ENCODE measurements at regions not wholly inside any gene's neighbourhood (a gene's known extent, or its start where the extent isn't known, plus 50 kb on each side); places are given as distances from the start of the nearest gene placed in this dataset.
A peak's percentile ranks its signal among the peaks of the same experiment; 100 is the strongest.

- H3K9me3 Mint-ChIP-seq = no peaks in the 10 kb centered on the region
These were observed 305.6 kb upstream of the CXCR4 start for GRCh38 chr2:136423516-136423996.

GRCh38 chr2:136422512-136422911 is 304.6 kb upstream of the CXCR4 start:
- H3K4me1 Mint-ChIP-seq = peaks cover 23% of the 10 kb centered on the region
- CTCF ChIA-PET = interaction anchor here (1.1 to 2.9 kb wide), 5 partner anchors 12 to 1416 kb away, joined by 3 to 13 read pairs (median 3); no protein-coding TSS in a partner anchor
- peak overlapping the region; percentile 2 for H3K4me3 Mint-ChIP-seq
- no peaks in the 10 kb centered on the region for H3K9me3 Mint-ChIP-seq
- peaks cover 66% of the 10 kb centered on the region for H3K27me3 Mint-ChIP-seq
- no peak overlapping the region for H3K27ac Mint-ChIP-seq
- DNase-seq = no peak
- H3K36me3 Mint-ChIP-seq = no peaks in the 10 kb centered on the region

More at GRCh38 chr2:136423516-136423996, 305.6 kb upstream of the CXCR4 start:
- H3K36me3 Mint-ChIP-seq = no peaks in the 10 kb centered on the region
- H3K27ac Mint-ChIP-seq = peak overlapping the region; percentile 20
- H3K4me1 Mint-ChIP-seq = peaks cover 23% of the 10 kb centered on the region
- CTCF ChIA-PET = interaction anchor here (0.6 to 2.9 kb wide), 12 partner anchors 11 to 1658 kb away, joined by 3 to 13 read pairs (median 3); no protein-coding TSS in a partner anchor
- peaks cover 57% of the 10 kb centered on the region for H3K27me3 Mint-ChIP-seq
- peak overlapping the region; percentile 68 for H3K4me3 Mint-ChIP-seq
- DNase-seq = peak; percentile 89

- DNase-seq = no peak
- H3K27ac Mint-ChIP-seq = no peak overlapping the region
- CTCF ChIA-PET = no interaction called here
- no peaks in the 10 kb centered on the region for H3K36me3 Mint-ChIP-seq
- no peaks in the 10 kb centered on the region for H3K9me3 Mint-ChIP-seq
- H3K4me3 Mint-ChIP-seq = no peak overlapping the region
- peaks cover 23% of the 10 kb centered on the region for H3K4me1 Mint-ChIP-seq
- peaks cover 67% of the 10 kb centered on the region for H3K27me3 Mint-ChIP-seq
These were observed 302.4 kb upstream of the CXCR4 start for GRCh38 chr2:136420346-136420745.

GRCh38 chr2:136411946-136412345 is 294.0 kb upstream of the CXCR4 start:
- no peaks in the 10 kb centered on the region for H3K9me3 Mint-ChIP-seq
- no peaks in the 10 kb centered on the region for H3K36me3 Mint-ChIP-seq
- H3K4me1 Mint-ChIP-seq = no peaks in the 10 kb centered on the region
- no peak overlapping the region for H3K4me3 Mint-ChIP-seq
- CTCF ChIA-PET = no interaction called here
- DNase-seq = no peak
- H3K27me3 Mint-ChIP-seq = peaks cover 46% of the 10 kb centered on the region
- no peak overlapping the region for H3K27ac Mint-ChIP-seq

GRCh38 chr2:136410673-136411072 is 292.7 kb upstream of the CXCR4 start:
- no peaks in the 10 kb centered on the region for H3K9me3 Mint-ChIP-seq
- no peak for DNase-seq
- no peaks in the 10 kb centered on the region for H3K36me3 Mint-ChIP-seq
- no peak overlapping the region for H3K27ac Mint-ChIP-seq
- CTCF ChIA-PET = interaction anchor here (0.6 kb wide), 1 partner anchor 12 kb away, joined by 3 read pairs; no protein-coding TSS in a partner anchor
- no peak overlapping the region for H3K4me3 Mint-ChIP-seq
- H3K4me1 Mint-ChIP-seq = no peaks in the 10 kb centered on the region
- H3K27me3 Mint-ChIP-seq = peaks cover 51% of the 10 kb centered on the region

- Mint-ChIP-seq H3K36me3 (no peaks in the 10 kb centered on the region), H3K9me3 (no peaks in the 10 kb centered on the region), H3K4me3 (no peak overlapping the region), H3K27me3 (peaks cover 54% of the 10 kb centered on the region), H3K27ac (no peak overlapping the region), H3K4me1 (no peaks in the 10 kb centered on the region)
- CTCF ChIA-PET = no interaction called here
- DNase-seq = no peak
These were observed 290.8 kb upstream of the CXCR4 start for GRCh38 chr2:136408795-136409194.

GRCh38 chr2:136407952-136408318 is 290.0 kb upstream of the CXCR4 start:
- H3K27ac Mint-ChIP-seq = no peak overlapping the region
- CTCF ChIA-PET = interaction anchor here (1.1 kb wide), 1 partner anchor 14 kb away, joined by 4 read pairs; no protein-coding TSS in a partner anchor

GRCh38 chr2:136407117-136407951 is 289.4 kb upstream of the CXCR4 start:
- DNase-seq = no peak
- no peaks in the 10 kb centered on the region for H3K9me3 Mint-ChIP-seq
- H3K4me1 Mint-ChIP-seq = no peaks in the 10 kb centered on the region
- no peak overlapping the region for H3K4me3 Mint-ChIP-seq
- CTCF ChIA-PET = interaction anchor here (1.1 kb wide), 1 partner anchor 15 kb away, joined by 4 read pairs; no protein-coding TSS in a partner anchor
- no peak overlapping the region for H3K27ac Mint-ChIP-seq
- no peaks in the 10 kb centered on the region for H3K36me3 Mint-ChIP-seq
- peaks cover 58% of the 10 kb centered on the region for H3K27me3 Mint-ChIP-seq

More at GRCh38 chr2:136407952-136408318, 290.0 kb upstream of the CXCR4 start:
- Mint-ChIP-seq H3K4me3 (no peak overlapping the region), H3K9me3 (no peaks in the 10 kb centered on the region), H3K4me1 (no peaks in the 10 kb centered on the region), H3K27me3 (peaks cover 59% of the 10 kb centered on the region), H3K36me3 (no peaks in the 10 kb centered on the region)
- DNase-seq = no peak

GRCh38 chr2:136404925-136405324 is 287.0 kb upstream of the CXCR4 start:
- H3K27me3 Mint-ChIP-seq = peaks cover 61% of the 10 kb centered on the region
- no peak for DNase-seq
- H3K4me1 Mint-ChIP-seq = no peaks in the 10 kb centered on the region
- H3K36me3 Mint-ChIP-seq = no peaks in the 10 kb centered on the region
- H3K27ac Mint-ChIP-seq = no peak overlapping the region
- CTCF ChIA-PET = no interaction called here
- no peaks in the 10 kb centered on the region for H3K9me3 Mint-ChIP-seq
- H3K4me3 Mint-ChIP-seq = no peak overlapping the region

- Mint-ChIP-seq H3K4me3 (no peak overlapping the region), H3K27ac (no peak overlapping the region), H3K9me3 (no peaks in the 10 kb centered on the region), H3K4me1 (no peaks in the 10 kb centered on the region), H3K27me3 (peaks cover 61% of the 10 kb centered on the region), H3K36me3 (no peaks in the 10 kb centered on the region)
- CTCF ChIA-PET = no interaction called here
- no peak for DNase-seq
These were observed 286.2 kb upstream of the CXCR4 start for GRCh38 chr2:136404176-136404575.

- H3K27ac Mint-ChIP-seq = no peak overlapping the region
- no peaks in the 10 kb centered on the region for H3K9me3 Mint-ChIP-seq
- H3K4me1 Mint-ChIP-seq = no peaks in the 10 kb centered on the region
- peaks cover 49% of the 10 kb centered on the region for H3K27me3 Mint-ChIP-seq
- DNase-seq = no peak
- no peak overlapping the region for H3K4me3 Mint-ChIP-seq
- no peaks in the 10 kb centered on the region for H3K36me3 Mint-ChIP-seq
- CTCF ChIA-PET = interaction anchor here (0.9 kb wide), 2 partner anchors 12 to 26 kb away, joined by 3 read pairs; no protein-coding TSS in a partner anchor
These were observed 284.3 kb upstream of the CXCR4 start for GRCh38 chr2:136402281-136402680.

- no peaks in the 10 kb centered on the region for H3K9me3 Mint-ChIP-seq
- DNase-seq = no peak
- no peak overlapping the region for H3K4me3 Mint-ChIP-seq
- CTCF ChIA-PET = no interaction called here
- no peak overlapping the region for H3K27ac Mint-ChIP-seq
- peaks cover 7% of the 10 kb centered on the region for H3K4me1 Mint-ChIP-seq
- H3K27me3 Mint-ChIP-seq = peaks cover 33% of the 10 kb centered on the region
- no peaks in the 10 kb centered on the region for H3K36me3 Mint-ChIP-seq
These were observed 281.8 kb upstream of the CXCR4 start for GRCh38 chr2:136399667-136400289.

- DNase-seq = no peak
These were observed 277.6 kb upstream of the CXCR4 start for GRCh38 chr2:136395582-136395981.

More at GRCh38 chr2:136395582-136395981, 277.6 kb upstream of the CXCR4 start:
- Mint-ChIP-seq H3K27me3 (no peaks in the 10 kb centered on the region), H3K4me1 (peaks cover 32% of the 10 kb centered on the region), H3K27ac (no peak overlapping the region), H3K4me3 (no peak overlapping the region), H3K9me3 (no peaks in the 10 kb centered on the region), H3K36me3 (no peaks in the 10 kb centered on the region)
- CTCF ChIA-PET = interaction anchor here (1.0 to 2.2 kb wide), 3 partner anchors 11 to 28 kb away, joined by 3 to 9 read pairs (median 3); no protein-coding TSS in a partner anchor
